H1 (cell line): ENCODE measurements at regions not wholly inside any gene's neighbourhood (a gene's known extent, or its start where the extent isn't known, plus 50 kb on each side); places are given as distances from the start of the nearest gene placed in this dataset.

Source experiments
- CTCF ChIA-PET: fragments of 300-600 bp; sonication (Branson Sonifier 250); formaldehyde crosslinking; loops from one replicate; lab custom pipeline; 2021; ENCODE audit not compliant: partially characterized antibody; lab: Charles Lee
- POLR2A ChIA-PET: fragments of 300-600 bp; sonication (Branson Sonifier 250); formaldehyde crosslinking; loops from one replicate; lab custom pipeline; 2021; ENCODE audit warnings: inconsistent platforms; ENCODE audit not compliant: partially characterized antibody; lab: Charles Lee
- DNase-seq, 2 experiments: peaks; one replicate each; pipeline versions ENCODE4 v3.0.0 to v3.0.0-alpha.2; 2010 to 2022; ENCODE audit warnings: low spot score in 2 of 2, low read depth in 1 of 2, mixed read lengths in 1 of 2
- FAIRE-seq: peaks from 2 replicates; lab custom pipeline; 2011; peaks lifted over from hg19 to GRCh38; lab: Jason Lieb, UNC
- H2AFZ ChIP-seq: 2 replicates; pipeline ENCODE4 v1.8.1; 2012; ENCODE audit warnings: low read length, inconsistent platforms
- H2AK5ac ChIP-seq: 2 replicates; pipeline ENCODE4 v1.6.1; 2013; ENCODE audit warnings: low read depth, low read length
- H2BK120ac ChIP-seq: replicated peaks from 2 replicates; pipeline ENCODE3; 2013; ENCODE audit warnings: low read depth, low read length, inconsistent platforms
- H2BK12ac ChIP-seq: 2 replicates; pipeline ENCODE4 v1.6.1; 2013; ENCODE audit warnings: low read depth, low read length
- H2BK15ac ChIP-seq: 2 replicates; pipeline ENCODE4 v1.6.1; 2013; ENCODE audit warnings: low read length
- H2BK20ac ChIP-seq: 2 replicates; pipeline ENCODE4 v1.6.1; 2013; ENCODE audit warnings: low read length
- H2BK5ac ChIP-seq: 2 replicates; pipeline ENCODE4 v1.6.1; 2013; ENCODE audit warnings: low read depth, low read length
- H3K14ac ChIP-seq: 2 replicates; pipeline ENCODE4 v1.6.1; 2013; ENCODE audit warnings: inconsistent platforms; ENCODE audit not compliant: insufficient read length
- H3K18ac ChIP-seq: 2 replicates; pipeline ENCODE4 v1.6.1; 2013; ENCODE audit warnings: low read length; ENCODE audit errors: extremely low read depth
- H3K23ac ChIP-seq: 2 replicates; pipeline ENCODE4 v1.6.1; 2013; ENCODE audit warnings: inconsistent platforms; ENCODE audit not compliant: insufficient read length
- H3K23me2 ChIP-seq: 2 replicates; pipeline ENCODE4 v1.6.1; 2013; ENCODE audit warnings: low read depth, low read length
- H3K27ac ChIP-seq: 2 replicates; pipeline ENCODE4 v1.6.1; 2011; ENCODE audit warnings: low read depth, low read length, inconsistent platforms
- H3K27me3 ChIP-seq, 4 experiments: replicated peaks in 1 of 4; 1 replicate in 1 of 4; 2 replicates in 3 of 4; pipeline versions ENCODE4 v1.6.1 to v1.8.1; 2011 to 2013; ENCODE audit warnings: low read length in 3 of 4, mild to moderate bottlenecking in 3 of 4, inconsistent platforms in 2 of 4, mixed read lengths in 2 of 4, moderate library complexity in 1 of 4; ENCODE audit not compliant: control insufficient read depth in 3 of 4, insufficient read depth in 3 of 4; ENCODE audit errors: extremely low read depth in 1 of 4
- H3K36me3 ChIP-seq, 4 experiments: 2 replicates each; pipeline versions ENCODE4 v1.6.1 to v1.8.1; 2011 to 2013; ENCODE audit warnings: mild to moderate bottlenecking in 4 of 4, low read length in 3 of 4, moderate library complexity in 2 of 4, control low read depth in 1 of 4, inconsistent platforms in 1 of 4; ENCODE audit not compliant: insufficient read depth in 4 of 4, control insufficient read depth in 2 of 4
- H3K4ac ChIP-seq: replicated peaks from 2 replicates; pipeline ENCODE3; 2013; ENCODE audit warnings: low read length, low read depth, mixed read lengths, inconsistent platforms; ENCODE audit not compliant: insufficient read length
- H3K4me1 ChIP-seq, 4 experiments: replicated peaks in 1 of 4; 1 replicate in 1 of 4; 2 replicates in 3 of 4; pipeline versions ENCODE4 v1.6.1 to v1.8.1; 2011 to 2013; ENCODE audit warnings: low read length in 3 of 4, inconsistent platforms in 2 of 4, mixed read lengths in 1 of 4; ENCODE audit not compliant: insufficient read depth in 4 of 4, control insufficient read depth in 3 of 4
- H3K4me2 ChIP-seq, 2 experiments: 2 replicates each; pipeline versions ENCODE4 v1.6.1 to v1.8.1; 2011 to 2013; ENCODE audit warnings: low read depth in 2 of 2, low read length in 2 of 2, control low read depth in 1 of 2, inconsistent platforms in 1 of 2, mild to moderate bottlenecking in 1 of 2; ENCODE audit not compliant: insufficient read depth in 1 of 2
- H3K4me3 ChIP-seq, 4 experiments: fragments of 200-600, 300-600 bp in 1 of 4; sonication (generic), shearing (Covaris generic), sonication (Bioruptor Twin) in 1 of 4; 2 replicates each; pipeline versions ENCODE4 v1.5.1 to v1.8.1; 2011 to 2016; ENCODE audit warnings: low read length in 4 of 4, low read depth in 3 of 4, control low read depth in 2 of 4, inconsistent platforms in 2 of 4, mild to moderate bottlenecking in 2 of 4, mixed read lengths in 1 of 4, moderate library complexity in 1 of 4; ENCODE audit not compliant: insufficient read depth in 2 of 4; ENCODE audit errors: extremely low read depth in 1 of 4
- H3K56ac ChIP-seq: replicated peaks from 2 replicates; pipeline ENCODE3; 2013; ENCODE audit warnings: low read depth, mild to moderate bottlenecking, mixed read lengths, low read length, inconsistent platforms; ENCODE audit not compliant: insufficient read length
- H3K79me1 ChIP-seq: 2 replicates; pipeline ENCODE4 v1.6.1; 2013; ENCODE audit warnings: low read depth, low read length, control low read depth
- H3K79me2 ChIP-seq, 2 experiments: 2 replicates each; pipeline versions ENCODE4 v1.6.1 to v1.8.1; 2012 to 2013; ENCODE audit warnings: low read length in 2 of 2, mild to moderate bottlenecking in 2 of 2, inconsistent platforms in 1 of 2; ENCODE audit not compliant: insufficient read depth in 2 of 2, control insufficient read depth in 1 of 2
- H3K9ac ChIP-seq, 4 experiments: replicated peaks in 1 of 4; 1 replicate in 1 of 4; 2 replicates in 3 of 4; pipeline versions ENCODE4 v1.6.1 to v1.8.1; 2011 to 2013; ENCODE audit warnings: low read depth in 3 of 4, low read length in 3 of 4, control low read depth in 2 of 4, mild to moderate bottlenecking in 2 of 4, moderate library complexity in 2 of 4, inconsistent platforms in 1 of 4; ENCODE audit errors: extremely low read depth in 1 of 4
- H3K9me3 ChIP-seq, 2 experiments: 2 replicates each; pipeline versions ENCODE4 v1.6.1 to v1.8.1; 2012 to 2013; ENCODE audit warnings: mild to moderate bottlenecking in 2 of 2, moderate library complexity in 2 of 2, control low read depth in 1 of 2, inconsistent platforms in 1 of 2, low read depth in 1 of 2, low read length in 1 of 2, mixed read lengths in 1 of 2; ENCODE audit not compliant: insufficient read depth in 2 of 2
- H4K20me1 ChIP-seq, 2 experiments: replicated peaks in 1 of 2; 2 replicates each; pipeline versions ENCODE3 to v1.8.1; 2011 to 2013; ENCODE audit warnings: inconsistent platforms in 2 of 2, low read length in 2 of 2, mild to moderate bottlenecking in 1 of 2; ENCODE audit not compliant: insufficient read depth in 2 of 2, control insufficient read depth in 1 of 2
- H4K5ac ChIP-seq: 2 replicates; pipeline ENCODE4 v1.6.1; 2013; ENCODE audit warnings: low read length, low read depth, mixed read lengths, inconsistent platforms; ENCODE audit not compliant: insufficient read length
- H4K8ac ChIP-seq: 2 replicates; pipeline ENCODE4 v1.8.0; 2013; ENCODE audit warnings: mild to moderate bottlenecking, moderate library complexity, low read length, inconsistent platforms; ENCODE audit not compliant: insufficient read depth; ENCODE audit errors: extremely low read depth
- H4K91ac ChIP-seq: replicated peaks from 2 replicates; pipeline ENCODE3; 2013; ENCODE audit warnings: low read length, mixed read lengths, inconsistent platforms; ENCODE audit not compliant: insufficient read length
- CHD2 ChIP-seq: IDR thresholded peaks from 2 replicates; pipeline ENCODE4 v1.6.1; 2012; ENCODE audit warnings: low read length, improper control_type of control experiment
- CREB1 ChIP-seq: IDR thresholded peaks from 2 replicates; pipeline ENCODE4 v1.6.1; 2012; ENCODE audit warnings: inconsistent platforms
- FOSL1 ChIP-seq: IDR thresholded peaks from 2 replicates; pipeline ENCODE4 v1.6.1; 2011; ENCODE audit warnings: mild to moderate bottlenecking, low read depth, low read length, moderate library complexity; ENCODE audit not compliant: insufficient read depth
- JUND ChIP-seq: IDR thresholded peaks from 2 replicates; pipeline ENCODE4 v1.6.1; 2011; ENCODE audit warnings: mild to moderate bottlenecking, improper control_type of control experiment, low read length
- KDM4A ChIP-seq: IDR thresholded peaks from one replicate; pipeline ENCODE4 v1.7.1; 2012; ENCODE audit warnings: low read depth, mild to moderate bottlenecking, moderate library complexity, low read length, inconsistent platforms; ENCODE audit not compliant: severe bottlenecking
- MAX ChIP-seq: IDR thresholded peaks from 2 replicates; pipeline ENCODE4 v1.6.1; 2012; ENCODE audit warnings: inconsistent platforms
- SIN3A ChIP-seq, 2 experiments: IDR thresholded peaks in 1 of 2; conservative IDR thresholded peaks in 1 of 2; 2 replicates each; pipeline ENCODE4 v1.6.1; 2011 to 2012; ENCODE audit warnings: low read length in 2 of 2, improper control_type of control experiment in 1 of 2, low read depth in 1 of 2, mild to moderate bottlenecking in 1 of 2
- TAF1 ChIP-seq: IDR thresholded peaks from 2 replicates; pipeline ENCODE4 v1.6.1; 2011; ENCODE audit warnings: mild to moderate bottlenecking, low read depth, low read length
- TCF12 ChIP-seq: IDR thresholded peaks from 2 replicates; pipeline ENCODE4 v1.6.1; 2011; ENCODE audit warnings: low read depth, mild to moderate bottlenecking, low read length
- WGBS, 2 experiments: shearing (Covaris generic) in 1 of 2; methylation state at CpG; one replicate each; pipeline versions ENCODE4 v1.1.6 to v1.1.7; 2013 to 2015; ENCODE audit warnings: low lambda C conversion rate in 2 of 2, mixed read lengths in 2 of 2, inconsistent platforms in 1 of 2, low coverage in 1 of 2, missing lambda C conversion rate in 1 of 2; ENCODE audit not compliant: insufficient replicate concordance in 2 of 2, insufficient coverage in 1 of 2, insufficient read length in 1 of 2; ENCODE audit errors: extremely low coverage in 1 of 2, missing lambda C conversion rate in 1 of 2; 5-methylcytosine and 5-hydroxymethylcytosine counted together

- Histone ChIP-seq H4K91ac (no peak overlapping the region), H4K20me1 (peaks cover 3 to 8% of the 10 kb centered on the region in 2 experiments), H4K8ac (no peak overlapping the region), H2BK20ac (no peak overlapping the region), H3K4me3 (no peak overlapping the region), H3K27me3 (no peaks in the 10 kb centered on the region), H3K27ac (no peak overlapping the region), H2BK12ac (no peak overlapping the region), H4K5ac (no peak overlapping the region), H3K14ac (no peak overlapping the region), H3K23ac (no peak overlapping the region), H2BK120ac (no peak overlapping the region), H3K56ac (no peak overlapping the region), H3K18ac (no peak overlapping the region), H2AFZ (no peak overlapping the region), H2BK5ac (no peak overlapping the region), H2BK15ac (no peak overlapping the region), H3K79me1 (peaks cover 13% of the 10 kb centered on the region), H2AK5ac (no peak overlapping the region), H3K9me3 (peaks cover 7% of the 10 kb centered on the region in 2 experiments; a peak in 2 of 4 replicates), H3K23me2 (peaks cover 7% of the 10 kb centered on the region; the same call in 1 of the 2 replicates), H3K4me1 (no peaks in the 10 kb centered on the region), H3K4me2 (no peak overlapping the region), H3K79me2 (peaks cover 3 to 19% of the 10 kb centered on the region in 2 experiments; a peak in 2 of 4 replicates), H3K36me3 (peaks cover 2 to 42% (median 26%) of the 10 kb centered on the region in 4 experiments; a peak in 7 of 8 replicates), H3K9ac (no peak overlapping the region), H3K4ac (no peak overlapping the region)
- TF ChIP-seq KDM4A (no peak), CREB1 (no peak), JUND (no peak), FOSL1 (no peak), TAF1 (no peak), TCF12 (no peak), MAX (no peak), CHD2 (no peak), SIN3A (conservative IDR thresholded peaks at IDR 0.05 in 1 of 2, IDR thresholded peaks at IDR 0.05 in 1 of 2; ENCODE audit: low read depth in 1 of 2, low read length in 2 of 2) (no peak)
- WGBS, 2 experiments: 93% methylated on average over 2 of the region's 2 CpGs; no CpG with 5 or more reads in 1 of the 2 experiments
- FAIRE-seq (no peak), DNase-seq (no peak)
- ChIA-PET CTCF (interaction anchor here (0.8 to 2.1 kb wide), 7 partner anchors 13 to 137 kb away, joined by 3 to 4 read pairs (median 3); no protein-coding TSS in a partner anchor), POLR2A (interaction anchor here (1.7 kb wide), 1 partner anchor 8 kb away, joined by 5 read pairs; no protein-coding TSS in a partner anchor)
These were observed 95.6 kb downstream of the NCOR2 start for GRCh38 chr12:124471828-124472227.
